ENCODE measurements at regions not wholly inside any gene's neighbourhood (a gene's known extent, or its start where the extent isn't known, plus 50 kb on each side); places are given as distances from the start of the nearest gene placed in this dataset.

GRCh38 chr7:84786073-84786472 lies 400.8 kb downstream of the SEMA3D start:
- no peaks in the 10 kb centered on the region for H3K9me3 ChIP-seq
- no peak for TF ChIP-seq CTCF (IDR thresholded peaks at IDR 0.05)
- no peak for TF ChIP-seq EP300 (IDR thresholded peaks at IDR 0.05)
- no peak for TF ChIP-seq POLR2A (IDR thresholded peaks at IDR 0.05)
- DNase-seq = no peak

GRCh38 chr7:84784450-84784849 lies 402.4 kb downstream of the SEMA3D start:
- no peak overlapping the region for H3K27ac ChIP-seq
- no peaks in the 10 kb centered on the region for H3K9me3 ChIP-seq
- DNase-seq = no peak
- TF ChIP-seq POLR2A (IDR thresholded peaks at IDR 0.05) = no peak
- no peak for TF ChIP-seq EP300 (IDR thresholded peaks at IDR 0.05)
- TF ChIP-seq CTCF (IDR thresholded peaks at IDR 0.05) = no peak
- H3K4me1 ChIP-seq (ENCODE audit: insufficient read depth) = no peaks in the 10 kb centered on the region
- no peak overlapping the region for H3K4me3 ChIP-seq
- intact Hi-C loops (cut with DNase I) = no loop called here
- no peaks in the 10 kb centered on the region for H3K27me3 ChIP-seq
- no peaks in the 10 kb centered on the region for H3K36me3 ChIP-seq
- 80 to 89% (median 89%) methylated on average over 3 of the region's 3 CpGs for WGBS, 3 donors

More at GRCh38 chr7:84786073-84786472, 400.8 kb downstream of the SEMA3D start:
- H3K4me3 ChIP-seq = no peak overlapping the region
- WGBS, 3 donors = 83 to 86% (median 83%) methylated on average over 2 of the region's 2 CpGs
- H3K27ac ChIP-seq = no peak overlapping the region
- H3K36me3 ChIP-seq = no peaks in the 10 kb centered on the region
- intact Hi-C loops (cut with DNase I) = no loop called here
- no peaks in the 10 kb centered on the region for H3K4me1 ChIP-seq (ENCODE audit: insufficient read depth)
- no peaks in the 10 kb centered on the region for H3K27me3 ChIP-seq

- TF ChIP-seq POLR2A (IDR thresholded peaks at IDR 0.05) (no peak), CTCF (IDR thresholded peaks at IDR 0.05) (no peak), EP300 (IDR thresholded peaks at IDR 0.05) (no peak)
- Histone ChIP-seq H3K27ac (no peak overlapping the region), H3K27me3 (no peaks in the 10 kb centered on the region), H3K9me3 (no peaks in the 10 kb centered on the region), H3K36me3 (no peaks in the 10 kb centered on the region), H3K4me3 (no peak overlapping the region), H3K4me1 (ENCODE audit: insufficient read depth) (no peaks in the 10 kb centered on the region)
- WGBS, 3 donors = 60 to 67% (median 61%) methylated on average over 2 of the region's 2 CpGs
- no peak for DNase-seq
- intact Hi-C loops (cut with DNase I) = no loop called here
Measured at GRCh38 chr7:84783141-84783778, 403.6 kb downstream of the SEMA3D start.

GRCh38 chr7:84781838-84782237 lies 405.0 kb downstream of the SEMA3D start:
- H3K27me3 ChIP-seq = no peaks in the 10 kb centered on the region
- H3K4me3 ChIP-seq = no peak overlapping the region
- H3K4me1 ChIP-seq (ENCODE audit: insufficient read depth) = no peaks in the 10 kb centered on the region
- intact Hi-C loops (cut with DNase I) = no loop called here
- no peaks in the 10 kb centered on the region for H3K36me3 ChIP-seq
- no peaks in the 10 kb centered on the region for H3K9me3 ChIP-seq
- DNase-seq = no peak
- 90 to 95% (median 93%) methylated on average over 2 of the region's 2 CpGs for WGBS, 3 donors
- no peak for TF ChIP-seq EP300 (IDR thresholded peaks at IDR 0.05)
- H3K27ac ChIP-seq = no peak overlapping the region

Data from ovary (tissue), 7 donors.